NCI-H2171 treated with DMSO at 0.1 percent for 48 hours (cell line): ENCODE measurements at regions not wholly inside any gene's neighbourhood (a gene's known extent, or its start where the extent isn't known, plus 50 kb on each side); places are given as distances from the start of the nearest gene placed in this dataset.

Experiments
- DNase-seq: peaks from one replicate; lab custom pipeline; 2025; lab: John Stamatoyannopoulos, UW

DNA sequence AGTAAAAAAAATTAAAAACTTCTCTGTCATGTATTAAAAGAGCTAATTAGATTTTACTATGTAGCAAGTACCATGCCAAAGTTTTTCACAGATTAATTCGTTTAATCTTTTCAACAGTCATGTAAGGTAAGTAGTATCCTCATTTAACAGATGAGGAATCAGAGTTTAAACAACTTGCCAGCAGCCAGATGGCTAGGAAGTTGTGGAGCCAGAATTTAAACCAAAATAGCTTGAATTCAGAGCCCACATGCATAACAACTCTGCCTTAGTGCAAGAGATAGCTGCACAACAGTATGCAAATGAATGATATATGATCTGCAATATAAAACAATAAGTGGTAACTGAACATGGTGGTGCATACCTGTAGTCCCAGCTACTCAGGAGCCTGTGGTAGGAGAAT is 75.3 kb downstream of the NAP1L3 start:
- no peak for DNase-seq

DNA sequence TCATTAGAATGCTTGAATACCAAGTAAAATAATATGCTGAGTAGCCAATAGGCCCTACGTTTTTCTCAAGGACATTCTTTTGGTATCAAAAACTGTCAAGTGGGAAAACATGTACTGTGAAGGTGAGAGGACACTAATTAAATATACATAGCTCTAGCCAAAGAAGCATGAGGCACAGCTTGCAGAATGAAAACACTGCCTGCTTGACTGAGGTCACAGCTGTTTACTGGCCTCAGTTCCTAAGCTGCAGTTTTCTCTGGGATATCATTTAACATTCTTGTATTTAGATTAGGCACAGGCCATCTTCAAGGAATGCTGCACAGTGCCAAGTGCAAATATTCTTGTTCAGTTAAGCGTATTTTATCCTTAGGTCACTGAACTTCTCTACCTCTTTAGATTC is 78.6 kb downstream of the NAP1L3 start:
- DNase-seq: peak; percentile 24

DNA sequence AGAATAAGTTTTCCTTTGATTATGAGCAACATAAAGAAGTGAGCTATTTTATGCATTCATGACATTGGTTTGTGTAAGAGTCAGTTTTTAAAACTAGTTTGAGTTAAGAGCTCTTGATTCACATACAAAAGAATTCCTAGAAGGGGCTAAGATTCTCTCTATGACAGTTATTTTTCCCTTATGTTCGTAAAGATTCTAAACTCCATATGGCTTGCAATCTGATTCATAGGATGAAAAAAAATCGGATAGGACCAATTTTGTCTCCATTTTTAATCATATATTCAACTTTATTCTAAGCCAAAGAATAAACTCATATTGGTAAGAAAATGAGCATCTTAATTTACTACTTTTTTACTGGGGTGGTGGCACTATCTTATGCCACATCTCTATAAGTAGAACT is 79.4 kb downstream of the NAP1L3 start:
- DNase-seq: no peak

DNA sequence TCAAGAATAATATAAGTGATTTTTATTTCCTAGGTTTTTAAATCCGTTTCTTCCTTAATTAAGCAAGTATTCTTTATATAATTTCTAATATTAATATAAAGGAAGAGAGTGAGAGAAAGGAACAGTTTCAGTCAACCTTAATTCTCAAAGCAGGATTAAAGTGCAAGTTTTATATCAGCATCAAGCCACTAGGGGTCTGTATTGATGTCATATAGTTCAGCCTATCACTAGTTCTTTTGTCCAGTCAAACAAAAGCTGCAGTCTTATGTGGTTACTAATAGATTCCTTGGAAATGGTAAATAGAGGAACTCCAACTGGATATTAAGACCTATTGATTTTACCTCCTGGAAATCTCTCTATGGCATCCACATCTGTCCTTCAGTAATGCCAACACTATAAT is 82.0 kb downstream of the NAP1L3 start:
- DNase-seq: no peak

DNA sequence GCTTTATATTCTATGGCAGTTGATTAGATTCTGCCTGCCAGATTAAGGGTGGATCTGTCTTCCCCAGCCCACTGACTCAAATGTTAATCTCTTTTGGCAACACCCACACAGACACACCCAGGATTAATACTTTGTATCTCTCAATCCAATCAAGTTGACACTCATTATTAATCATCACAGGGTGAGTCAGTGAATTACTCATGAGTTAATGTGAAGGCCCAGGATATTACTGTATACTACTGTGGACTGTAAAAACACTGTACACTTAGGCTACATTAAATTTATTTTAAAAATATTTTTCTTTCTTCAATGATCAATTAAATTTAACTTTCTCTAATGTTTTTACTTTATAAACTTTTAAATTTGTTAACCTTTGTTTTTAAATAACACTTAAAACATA is 87.7 kb downstream of the NAP1L3 start:
- no peak for DNase-seq

DNA sequence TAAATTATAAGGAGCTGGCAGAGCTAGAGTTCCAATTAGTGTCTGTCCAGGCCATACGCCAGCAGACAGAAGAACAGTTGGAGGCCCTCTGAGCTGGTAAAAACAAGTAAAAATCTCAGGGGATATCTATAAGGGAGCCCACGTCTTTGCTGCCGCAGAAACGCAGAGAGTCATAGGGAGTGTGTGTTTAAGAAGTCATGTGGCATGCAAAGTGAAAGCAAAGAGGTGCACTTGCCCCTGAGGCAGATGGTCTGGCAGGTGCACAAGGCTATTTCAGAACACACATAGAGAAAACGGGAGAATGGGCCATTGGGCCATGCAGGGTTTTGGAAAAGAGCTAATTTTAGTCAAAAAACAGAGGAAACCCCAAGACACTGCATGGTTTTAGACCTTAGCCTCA is 92.7 kb downstream of the NAP1L3 start:
- DNase-seq: peak; percentile 65

DNA sequence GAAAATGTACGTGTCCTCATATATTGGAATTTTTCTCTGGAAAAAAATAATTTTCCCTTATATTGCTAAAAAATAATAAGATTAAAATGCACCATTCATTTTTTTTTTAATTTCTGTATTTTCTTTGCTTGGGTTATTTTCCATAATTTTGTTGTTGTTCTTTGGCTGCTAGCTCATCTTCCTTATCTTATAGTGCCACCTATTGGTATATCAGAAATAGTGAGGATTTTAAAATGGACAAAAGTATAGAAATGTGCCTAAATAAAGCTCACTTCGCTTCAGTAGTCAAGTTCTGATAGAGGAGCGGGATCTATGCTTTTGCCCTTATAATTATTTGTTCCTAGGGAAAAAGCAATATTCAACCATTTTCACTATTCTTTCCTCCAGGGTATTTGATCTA is 134.8 kb downstream of the NAP1L3 start:
- DNase-seq: peak; percentile 21

DNA sequence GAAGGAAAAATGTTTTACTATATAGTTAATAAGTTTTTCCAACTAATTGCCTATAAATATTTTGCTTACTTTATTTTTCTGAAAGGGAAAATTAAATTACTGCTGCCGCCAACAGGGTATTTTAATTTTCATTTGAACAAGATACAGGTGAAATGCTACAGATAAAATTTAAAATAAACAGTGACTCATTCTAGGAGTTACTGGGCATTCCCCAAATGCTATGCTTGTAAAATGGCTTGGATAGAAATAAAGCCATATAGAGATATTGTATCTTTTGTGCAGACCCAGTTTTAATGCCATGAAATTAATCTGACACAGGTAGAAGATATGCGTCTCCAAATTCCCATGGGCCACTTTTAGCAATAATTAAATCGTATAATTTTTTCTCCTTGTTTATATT is 144.5 kb downstream of the NAP1L3 start:
- no peak for DNase-seq
